AG09319 (cell line): ENCODE measurements at regions not wholly inside any gene's neighbourhood (a gene's known extent, or its start where the extent isn't known, plus 50 kb on each side); places are given as distances from the start of the nearest gene placed in this dataset.
"Not testable (repeated sequence)": the region's sequence is repeated elsewhere in the genome, so short reads cannot be mapped to it uniquely, and the experiment has no call there.

Source experiments
- DNase-seq: peaks from one replicate; pipeline ENCODE4 v3.0.0-alpha.2; 2010; ENCODE audit warnings: low read depth; ENCODE audit errors: extremely low read depth
- CTCF ChIP-seq: IDR thresholded peaks from 2 replicates; pipeline ENCODE4 v1.5.1; 2011; ENCODE audit warnings: low read depth, mild to moderate bottlenecking, inconsistent platforms, low read length, moderate library complexity

DNA sequence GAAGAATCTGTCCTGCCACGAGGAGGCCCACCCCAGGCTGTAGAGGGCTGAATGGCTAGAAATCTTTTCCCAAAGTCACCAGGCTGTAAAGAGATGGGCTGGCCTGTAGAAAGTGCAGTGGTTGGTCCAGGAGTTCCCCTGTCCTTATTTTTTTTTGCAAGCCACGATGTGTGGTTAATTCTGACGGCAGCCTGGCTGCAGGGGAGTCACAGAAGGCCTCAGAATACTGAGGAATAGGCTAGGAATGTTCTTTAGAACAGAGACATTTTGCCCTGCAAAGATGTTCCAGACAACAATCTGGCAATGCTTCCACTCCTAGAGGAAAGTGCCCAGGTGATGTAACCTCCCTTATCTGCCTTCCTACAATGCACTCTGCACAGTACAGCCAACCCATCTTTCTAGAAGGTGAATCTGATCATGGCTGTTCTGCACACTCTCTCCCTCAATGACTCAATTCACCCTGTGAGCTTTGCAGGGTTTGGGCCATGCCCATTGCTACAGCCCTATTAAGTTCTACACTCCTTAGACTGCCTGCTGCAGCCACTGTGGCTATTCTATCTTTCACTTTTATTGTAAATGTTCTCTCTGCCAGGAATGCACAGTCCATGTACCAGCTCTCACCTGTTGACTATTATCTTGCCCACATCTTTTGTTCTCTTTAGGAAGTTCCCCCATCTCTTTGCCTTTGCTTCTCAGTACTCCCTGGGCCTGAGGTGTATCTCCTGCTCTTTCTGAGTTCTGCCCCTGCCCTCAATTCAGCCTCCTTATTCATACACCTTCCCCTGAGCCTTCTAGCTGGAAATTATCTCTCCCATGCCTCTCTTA lies 377.8 kb upstream of the CLINT1 start:
- no peak for TF ChIP-seq CTCF
- DNase-seq: no peak

GRCh38 chr5:158235159-158235547 lies 376.2 kb upstream of the CLINT1 start:
- no peak for DNase-seq
- TF ChIP-seq CTCF: no peak

DNA sequence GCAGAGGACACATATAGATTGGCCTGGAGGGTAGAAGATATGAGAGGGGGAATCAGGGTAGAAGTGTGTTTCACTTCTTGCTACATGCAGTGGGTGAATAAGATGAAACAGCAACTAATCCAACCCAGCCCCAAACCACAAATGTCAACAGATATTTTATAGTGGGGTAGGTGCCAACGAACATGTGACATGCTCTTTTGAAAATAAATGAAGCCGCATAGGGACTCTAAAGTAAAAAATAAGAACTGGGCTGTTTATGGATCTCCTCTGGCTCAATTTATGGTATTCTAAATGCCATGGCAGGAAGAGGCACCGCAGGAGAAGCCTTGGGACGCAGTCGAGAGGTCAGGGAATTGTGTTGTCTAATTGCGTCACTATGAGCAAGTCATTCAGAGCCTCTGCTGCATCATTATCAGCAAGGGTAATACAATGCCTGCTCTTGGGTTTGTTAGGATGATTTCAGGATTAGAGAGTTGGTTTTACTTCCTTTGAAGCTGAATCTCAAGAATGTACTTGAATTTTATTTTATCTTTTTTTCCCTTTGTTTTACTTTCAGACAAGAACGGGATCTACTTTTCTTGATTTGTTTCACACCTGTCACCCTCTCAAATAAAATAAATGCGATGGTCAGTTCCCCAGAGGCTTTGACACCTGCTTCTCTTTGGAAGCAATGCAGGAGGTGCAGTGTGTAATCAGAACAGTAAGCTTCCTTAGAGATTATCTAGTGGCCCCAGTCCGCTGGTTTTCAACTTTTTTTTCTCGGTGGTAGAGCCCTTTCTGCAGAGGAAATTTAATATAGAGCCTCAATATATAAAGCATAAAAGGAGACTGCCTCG lies 375.6 kb upstream of the CLINT1 start:
- TF ChIP-seq CTCF: no peak
- no peak for DNase-seq

DNA sequence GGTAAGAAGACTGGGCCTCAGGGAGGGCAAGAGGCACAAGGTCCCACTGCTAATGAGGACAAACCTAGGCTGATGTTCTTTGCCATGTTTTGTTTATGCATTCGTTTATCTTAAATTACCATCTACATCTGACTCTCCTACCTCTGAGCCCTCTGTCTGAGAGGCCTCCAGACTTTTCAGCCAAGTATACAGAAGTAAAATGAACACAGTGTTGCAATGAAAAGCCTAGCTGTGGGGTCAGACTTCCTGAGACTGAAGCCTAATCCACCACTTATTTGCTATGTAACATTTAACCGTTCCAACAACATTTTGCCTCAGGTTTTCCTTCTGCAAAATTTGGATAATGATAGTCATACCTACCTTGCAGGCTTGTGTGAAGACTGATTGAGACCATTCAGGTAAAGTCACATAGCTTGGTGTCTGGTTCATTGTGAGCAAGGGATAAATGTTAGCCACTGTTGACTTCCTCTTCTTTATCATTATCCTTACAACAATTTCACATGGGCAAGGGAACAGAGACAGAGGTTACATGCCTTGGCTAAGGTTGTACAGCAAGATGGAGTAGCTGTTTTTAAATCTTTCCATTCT lies 374.9 kb upstream of the CLINT1 start:
- DNase-seq: no peak

DNA sequence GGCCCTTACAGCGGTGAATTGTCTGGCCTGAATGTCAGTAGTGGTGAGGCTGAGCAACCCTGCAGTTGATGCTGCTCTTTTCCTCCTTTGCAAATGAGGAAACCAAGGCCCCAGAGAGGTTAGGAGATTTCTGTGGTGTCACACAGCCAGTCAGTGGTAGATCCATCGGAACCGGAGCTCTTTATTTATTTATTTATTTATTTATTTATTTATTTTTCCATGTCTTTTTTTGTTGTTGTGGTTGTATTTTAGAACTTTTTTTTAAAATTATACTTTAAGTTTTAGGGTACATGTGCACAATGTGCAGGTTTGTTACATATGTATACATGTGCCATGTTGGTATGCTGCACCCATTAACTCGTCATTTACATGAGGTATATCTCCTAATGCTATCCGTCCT lies 368.4 kb upstream of the CLINT1 start:
- DNase-seq: not testable (repeated sequence)

More for the DNA sequence above, 374.9 kb upstream of the CLINT1 start:
- no peak for TF ChIP-seq CTCF

DNA sequence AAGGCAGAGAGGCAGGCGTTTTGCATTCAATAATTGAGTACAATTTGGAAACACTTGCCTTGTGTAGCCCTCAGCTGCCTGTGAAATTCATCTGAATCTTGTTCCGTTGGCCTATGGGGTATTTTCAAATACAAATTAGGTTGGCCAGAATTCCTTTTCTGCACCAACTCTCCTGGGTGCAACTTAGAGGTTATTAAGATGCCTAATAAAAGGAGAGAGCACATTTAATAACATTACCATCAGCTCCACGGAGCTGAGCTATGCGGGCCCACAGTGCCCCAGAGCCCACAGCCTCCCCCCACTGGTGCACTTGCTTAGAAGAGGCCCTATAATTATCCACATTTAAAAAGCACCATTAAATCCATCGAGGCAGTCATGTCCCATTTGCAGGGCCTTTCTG lies 367.6 kb upstream of the CLINT1 start:
- no peak for TF ChIP-seq CTCF
- no peak for DNase-seq

DNA sequence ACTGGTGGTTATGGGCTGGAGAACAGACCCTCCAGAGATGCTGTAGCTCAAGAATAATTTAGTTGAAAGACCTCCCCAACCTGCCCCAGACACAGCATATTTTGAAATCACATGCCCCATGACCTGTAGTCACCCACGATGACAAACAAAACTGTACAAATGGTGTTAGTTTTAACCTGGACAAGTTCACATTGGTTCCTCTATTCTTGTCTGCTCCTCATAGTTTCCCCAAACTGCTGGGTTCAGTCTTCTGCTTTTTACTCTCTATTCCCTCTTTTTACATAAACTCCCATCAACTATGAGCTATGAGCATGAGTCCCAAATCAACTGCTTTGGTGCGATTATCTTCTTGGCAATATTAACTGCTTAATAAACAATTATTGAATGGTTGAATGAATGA lies 365.3 kb upstream of the CLINT1 start:
- no peak for DNase-seq
- TF ChIP-seq CTCF: no peak
